SK-N-SH (cell line): ENCODE measurements at regions not wholly inside any gene's neighbourhood (a gene's known extent, or its start where the extent isn't known, plus 50 kb on each side); places are given as distances from the start of the nearest gene placed in this dataset.

Experiments
- CTCF ChIA-PET: fragments of 300-600, 350-600 bp; formaldehyde crosslinking; extraction: SDS; loops from one replicate; lab custom pipeline; 2021; lab: Yijun Ruan, JAX
- POLR2A ChIA-PET: fragments of 350-600 bp; sonication (Branson Sonifier 250); formaldehyde crosslinking; extraction: SDS; loops from one replicate; lab custom pipeline; 2020; ENCODE audit warnings: antibody characterized with exemption, inconsistent platforms; lab: Yijun Ruan, JAX
- DNase-seq: peaks from one replicate; pipeline ENCODE4 v3.0.0; 2012
- H2AFZ ChIP-seq: fragments of 200-600 bp; sonication (generic); 2 replicates; pipeline ENCODE4 v1.8.1; 2016; ENCODE audit warnings: antibody characterized with exemption, mild to moderate bottlenecking, low read depth
- H3F3A ChIP-seq: fragments of 200-600 bp; sonication (generic); replicated peaks from 2 replicates; pipeline ENCODE3; 2016; ENCODE audit warnings: antibody characterized with exemption, mild to moderate bottlenecking; ENCODE audit not compliant: insufficient read depth
- H3K27ac ChIP-seq, 2 experiments: fragments of 200-500 bp in 1 of 2; fragments of 200-600 bp in 1 of 2; sonication (Bioruptor generic) in 1 of 2; sonication (generic), shearing (Covaris generic) in 1 of 2; 2 replicates each; pipeline versions ENCODE4 v1.5.1 to v1.6.1; 2014 to 2016; ENCODE audit warnings: low read depth in 2 of 2, inconsistent platforms in 1 of 2, low read length in 1 of 2, mild to moderate bottlenecking in 1 of 2, mixed read lengths in 1 of 2
- H3K27me3 ChIP-seq: fragments of 200-600 bp; sonication (generic), shearing (Covaris generic); 2 replicates; pipeline ENCODE4 v1.6.1; 2016; ENCODE audit warnings: mixed run types; ENCODE audit not compliant: insufficient read depth
- H3K36me3 ChIP-seq, 2 experiments: fragments of 200-500 bp in 1 of 2; fragments of 200-600 bp in 1 of 2; sonication (Bioruptor generic) in 1 of 2; sonication (generic) in 1 of 2; replicated peaks in 1 of 2; 2 replicates each; pipeline versions ENCODE3 to v1.5.1; 2014 to 2016; ENCODE audit warnings: low read length in 1 of 2, mild to moderate bottlenecking in 1 of 2; ENCODE audit not compliant: insufficient read depth in 2 of 2, control insufficient read depth in 1 of 2
- H3K4me1 ChIP-seq, 2 experiments: fragments of 200-500 bp in 1 of 2; fragments of 200-600 bp in 1 of 2; sonication (Bioruptor generic) in 1 of 2; sonication (generic), shearing (Covaris generic) in 1 of 2; 2 replicates each; pipeline versions ENCODE4 v1.5.1 to v1.6.1; 2014 to 2016; ENCODE audit warnings: low read depth in 1 of 2, low read length in 1 of 2, mixed run types in 1 of 2; ENCODE audit not compliant: insufficient read depth in 2 of 2, control insufficient read depth in 1 of 2
- H3K4me2 ChIP-seq: fragments of 200-600 bp; sonication (generic), shearing (Covaris generic); 2 replicates; pipeline ENCODE4 v1.6.1; 2017; ENCODE audit warnings: mixed run types
- H3K4me3 ChIP-seq, 2 experiments: fragments of 200-500 bp in 1 of 2; fragments of 200-600 bp in 1 of 2; sonication (Bioruptor generic) in 1 of 2; sonication (generic), shearing (Covaris generic) in 1 of 2; 2 replicates each; pipeline versions ENCODE4 v1.5.1 to v1.8.1; 2014 to 2016; ENCODE audit warnings: low read depth in 2 of 2, inconsistent platforms in 1 of 2, low read length in 1 of 2, mild to moderate bottlenecking in 1 of 2, mixed read lengths in 1 of 2, moderate library complexity in 1 of 2
- H3K79me2 ChIP-seq: fragments of 200-600 bp; sonication (generic); 2 replicates; pipeline ENCODE4 v1.8.1; 2017; ENCODE audit warnings: mild to moderate bottlenecking; ENCODE audit not compliant: insufficient read depth
- H3K9ac ChIP-seq: fragments of 200-600 bp; sonication (generic); 2 replicates; pipeline ENCODE4 v1.6.1; 2017; ENCODE audit warnings: mixed run types
- H3K9me2 ChIP-seq: fragments of 200-600 bp; sonication (generic); 2 replicates; pipeline ENCODE4 v1.6.1; 2017; ENCODE audit warnings: mixed run types
- H3K9me3 ChIP-seq: fragments of 200-600 bp; sonication (generic); 2 replicates; pipeline ENCODE4 v1.6.1; 2017; ENCODE audit warnings: mixed run types, mild to moderate bottlenecking, moderate library complexity
- H4K20me1 ChIP-seq: fragments of 200-600 bp; sonication (generic); 2 replicates; pipeline ENCODE4 v1.6.1; 2017; ENCODE audit warnings: mild to moderate bottlenecking, mixed run types; ENCODE audit not compliant: insufficient read depth
- CHD2 ChIP-seq: fragments of 150-350 bp; IDR thresholded peaks from 2 replicates; pipeline ENCODE4 v1.6.1; 2018; ENCODE audit warnings: low read length; ENCODE audit not compliant: partially characterized antibody
- EP300 ChIP-seq, 2 experiments: IDR thresholded peaks; 2 replicates each; pipeline versions ENCODE4 v1.4.0 to v1.6.1; 2012; ENCODE audit warnings: borderline replicate concordance in 1 of 2, low read depth in 1 of 2, low read length in 1 of 2
- FOXJ3 ChIP-seq: sonication (generic); formaldehyde crosslinking; IDR thresholded peaks from 2 replicates; pipeline ENCODE4 v1.5.1; 2020; ENCODE audit warnings: mild to moderate bottlenecking, missing genetic modification reagents
- FOXM1 ChIP-seq: IDR thresholded peaks from 2 replicates; pipeline ENCODE4 v1.4.0; 2012; ENCODE audit warnings: low read depth, mild to moderate bottlenecking
- JUND ChIP-seq: IDR thresholded peaks from 2 replicates; pipeline ENCODE4 v1.4.0; 2012
- MXI1 ChIP-seq: IDR thresholded peaks from 2 replicates; pipeline ENCODE4 v1.6.1; 2012; ENCODE audit warnings: mild to moderate bottlenecking, low read depth, low read length, improper control_type of control experiment
- NFIC ChIP-seq: IDR thresholded peaks from 2 replicates; pipeline ENCODE4 v1.4.0; 2012; ENCODE audit warnings: borderline replicate concordance
- NRF1 ChIP-seq: IDR thresholded peaks from 2 replicates; pipeline ENCODE4 v1.6.1; 2012; ENCODE audit warnings: low read depth, mild to moderate bottlenecking, low read length
- POLR2AphosphoS5 ChIP-seq: IDR thresholded peaks from 2 replicates; pipeline ENCODE4 v1.6.1; 2012; ENCODE audit warnings: low read depth, low read length
- RAD21 ChIP-seq: IDR thresholded peaks from 2 replicates; pipeline ENCODE4 v1.6.1; 2012; ENCODE audit warnings: mild to moderate bottlenecking, low read length
- RCOR1 ChIP-seq: fragments of 150-350 bp; IDR thresholded peaks from 2 replicates; pipeline ENCODE4 v1.6.1; 2017; ENCODE audit warnings: antibody characterized with exemption, low read length
- RFX5 ChIP-seq: IDR thresholded peaks from 2 replicates; pipeline ENCODE4 v1.6.1; 2012; ENCODE audit warnings: mild to moderate bottlenecking, improper control_type of control experiment, low read length
- RXRA ChIP-seq: IDR thresholded peaks from 2 replicates; pipeline ENCODE4 v1.4.0; 2012; ENCODE audit warnings: low read depth, mild to moderate bottlenecking, borderline replicate concordance
- SMC3 ChIP-seq: IDR thresholded peaks from 2 replicates; pipeline ENCODE4 v1.6.1; 2012; ENCODE audit warnings: low read depth, low read length, improper control_type of control experiment
- TCF12 ChIP-seq: IDR thresholded peaks from 2 replicates; pipeline ENCODE4 v1.4.0; 2012
- YY1 ChIP-seq: IDR thresholded peaks from 2 replicates; pipeline ENCODE4 v1.4.0; 2012; ENCODE audit warnings: low read depth, mild to moderate bottlenecking
- WGBS: methylation state at CpG from one replicate; pipeline ENCODE4 v1.1.6; 2017; ENCODE audit warnings: low lambda C conversion rate; 5-methylcytosine and 5-hydroxymethylcytosine counted together
- TF ChIP-seq, protein P1 (sequence below): IDR thresholded peaks from 2 replicates; pipeline ENCODE4 v1.6.1; 2012; ENCODE audit warnings: mild to moderate bottlenecking, low read depth, low read length, moderate library complexity
- TF ChIP-seq, protein P2 (sequence below): fragments of 150-350 bp; IDR thresholded peaks from 2 replicates; pipeline ENCODE4 v1.6.1; 2017; ENCODE audit warnings: antibody characterized with exemption, low read length, low read depth, borderline replicate concordance
- TF ChIP-seq, protein P3 (sequence below): IDR thresholded peaks from 2 replicates; pipeline ENCODE4 v1.4.0; 2012; ENCODE audit warnings: low read depth
- TF ChIP-seq, protein P4 (sequence below): fragments of 150-350 bp; IDR thresholded peaks from 2 replicates; pipeline ENCODE4 v1.6.1; 2016; ENCODE audit warnings: mild to moderate bottlenecking, low read depth, low read length

DNA sequence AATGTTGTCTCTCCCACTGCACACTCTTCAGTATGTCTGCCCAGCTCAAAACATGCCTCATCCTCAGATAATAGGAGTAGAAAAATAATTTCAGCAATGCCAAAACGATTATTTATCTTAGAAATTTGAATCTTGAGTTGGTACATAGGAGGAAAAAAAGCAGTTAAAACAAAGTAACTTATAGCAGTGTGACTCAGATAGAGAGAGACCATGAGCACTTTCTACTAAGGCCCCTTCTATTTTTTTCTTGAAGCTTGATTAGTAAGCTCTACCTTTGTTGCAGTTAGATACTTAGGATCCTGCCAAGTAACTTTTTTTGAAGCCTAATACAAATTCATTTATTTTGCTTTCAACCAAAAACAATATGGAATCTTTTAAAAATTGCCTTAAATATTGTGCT, 212.3 kb downstream of the MAD2L1 start:
- ChIA-PET CTCF (interaction anchor here (0.9 to 1.3 kb wide), 2 partner anchors 11 to 104 kb away, joined by 3 read pairs; no protein-coding TSS in a partner anchor), POLR2A (no interaction called here)
- H3K27me3 ChIP-seq = no peaks in the 10 kb centered on the region
- H3F3A ChIP-seq = no peaks in the 10 kb centered on the region
- WGBS = 0% methylated on average over 1 of the region's 1 CpG
- DNase-seq = no peak
- no peaks in the 10 kb centered on the region for H3K79me2 ChIP-seq
- H3K9ac ChIP-seq = no peak overlapping the region
- no peak for TF ChIP-seq POLR2AphosphoS5
- no peak for TF ChIP-seq RCOR1
- no peak for TF ChIP-seq JUND
- no peak for TF ChIP-seq RAD21
- TF ChIP-seq TCF12 = no peak
- TF ChIP-seq NRF1 = no peak
- TF ChIP-seq RFX5 = no peak
- TF ChIP-seq, protein P1, sequence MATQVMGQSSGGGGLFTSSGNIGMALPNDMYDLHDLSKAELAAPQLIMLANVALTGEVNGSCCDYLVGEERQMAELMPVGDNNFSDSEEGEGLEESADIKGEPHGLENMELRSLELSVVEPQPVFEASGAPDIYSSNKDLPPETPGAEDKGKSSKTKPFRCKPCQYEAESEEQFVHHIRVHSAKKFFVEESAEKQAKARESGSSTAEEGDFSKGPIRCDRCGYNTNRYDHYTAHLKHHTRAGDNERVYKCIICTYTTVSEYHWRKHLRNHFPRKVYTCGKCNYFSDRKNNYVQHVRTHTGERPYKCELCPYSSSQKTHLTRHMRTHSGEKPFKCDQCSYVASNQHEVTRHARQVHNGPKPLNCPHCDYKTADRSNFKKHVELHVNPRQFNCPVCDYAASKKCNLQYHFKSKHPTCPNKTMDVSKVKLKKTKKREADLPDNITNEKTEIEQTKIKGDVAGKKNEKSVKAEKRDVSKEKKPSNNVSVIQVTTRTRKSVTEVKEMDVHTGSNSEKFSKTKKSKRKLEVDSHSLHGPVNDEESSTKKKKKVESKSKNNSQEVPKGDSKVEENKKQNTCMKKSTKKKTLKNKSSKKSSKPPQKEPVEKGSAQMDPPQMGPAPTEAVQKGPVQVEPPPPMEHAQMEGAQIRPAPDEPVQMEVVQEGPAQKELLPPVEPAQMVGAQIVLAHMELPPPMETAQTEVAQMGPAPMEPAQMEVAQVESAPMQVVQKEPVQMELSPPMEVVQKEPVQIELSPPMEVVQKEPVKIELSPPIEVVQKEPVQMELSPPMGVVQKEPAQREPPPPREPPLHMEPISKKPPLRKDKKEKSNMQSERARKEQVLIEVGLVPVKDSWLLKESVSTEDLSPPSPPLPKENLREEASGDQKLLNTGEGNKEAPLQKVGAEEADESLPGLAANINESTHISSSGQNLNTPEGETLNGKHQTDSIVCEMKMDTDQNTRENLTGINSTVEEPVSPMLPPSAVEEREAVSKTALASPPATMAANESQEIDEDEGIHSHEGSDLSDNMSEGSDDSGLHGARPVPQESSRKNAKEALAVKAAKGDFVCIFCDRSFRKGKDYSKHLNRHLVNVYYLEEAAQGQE = no peak
- TF ChIP-seq, protein P2, sequence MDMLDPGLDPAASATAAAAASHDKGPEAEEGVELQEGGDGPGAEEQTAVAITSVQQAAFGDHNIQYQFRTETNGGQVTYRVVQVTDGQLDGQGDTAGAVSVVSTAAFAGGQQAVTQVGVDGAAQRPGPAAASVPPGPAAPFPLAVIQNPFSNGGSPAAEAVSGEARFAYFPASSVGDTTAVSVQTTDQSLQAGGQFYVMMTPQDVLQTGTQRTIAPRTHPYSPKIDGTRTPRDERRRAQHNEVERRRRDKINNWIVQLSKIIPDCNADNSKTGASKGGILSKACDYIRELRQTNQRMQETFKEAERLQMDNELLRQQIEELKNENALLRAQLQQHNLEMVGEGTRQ = no peak
- TF ChIP-seq RXRA = no peak
- TF ChIP-seq FOXJ3 (CRISPR knock-in tag) = no peak
- TF ChIP-seq CHD2 = no peak
- TF ChIP-seq YY1 = no peak
- no peak for TF ChIP-seq EP300 (IDR thresholded peaks at IDR 0.05; ENCODE audit: borderline replicate concordance in 1 of 2, low read depth in 1 of 2, low read length in 1 of 2)
- TF ChIP-seq, protein P3, sequence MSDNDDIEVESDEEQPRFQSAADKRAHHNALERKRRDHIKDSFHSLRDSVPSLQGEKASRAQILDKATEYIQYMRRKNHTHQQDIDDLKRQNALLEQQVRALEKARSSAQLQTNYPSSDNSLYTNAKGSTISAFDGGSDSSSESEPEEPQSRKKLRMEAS = no peak
- TF ChIP-seq, protein P4, sequence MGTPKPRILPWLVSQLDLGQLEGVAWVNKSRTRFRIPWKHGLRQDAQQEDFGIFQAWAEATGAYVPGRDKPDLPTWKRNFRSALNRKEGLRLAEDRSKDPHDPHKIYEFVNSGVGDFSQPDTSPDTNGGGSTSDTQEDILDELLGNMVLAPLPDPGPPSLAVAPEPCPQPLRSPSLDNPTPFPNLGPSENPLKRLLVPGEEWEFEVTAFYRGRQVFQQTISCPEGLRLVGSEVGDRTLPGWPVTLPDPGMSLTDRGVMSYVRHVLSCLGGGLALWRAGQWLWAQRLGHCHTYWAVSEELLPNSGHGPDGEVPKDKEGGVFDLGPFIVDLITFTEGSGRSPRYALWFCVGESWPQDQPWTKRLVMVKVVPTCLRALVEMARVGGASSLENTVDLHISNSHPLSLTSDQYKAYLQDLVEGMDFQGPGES = no peak
- TF ChIP-seq MXI1 = no peak
- TF ChIP-seq FOXM1 = no peak
- no peak for TF ChIP-seq NFIC
- TF ChIP-seq SMC3 = no peak
- no peaks in the 10 kb centered on the region for H3K9me2 ChIP-seq
- no peak overlapping the region for H3K4me3 ChIP-seq
- H3K4me1 ChIP-seq = no peaks in the 10 kb centered on the region
- H4K20me1 ChIP-seq = no peaks in the 10 kb centered on the region
- no peaks in the 10 kb centered on the region for H3K9me3 ChIP-seq
- H3K36me3 ChIP-seq = no peaks in the 10 kb centered on the region
- H3K4me2 ChIP-seq = no peak overlapping the region
- no peak overlapping the region for H3K27ac ChIP-seq
- no peak overlapping the region for H2AFZ ChIP-seq
